HepG2 (cell line): ENCODE measurements at regions not wholly inside any gene's neighbourhood (a gene's known extent, or its start where the extent isn't known, plus 50 kb on each side); places are given as distances from the start of the nearest gene placed in this dataset.

ENCODE experiments used
- ATAC-seq: fragments of 200-7000 bp; cut with Tn5 transposase; 3 replicates; pipeline ENCODE4 v1.9.1; 2020; ENCODE audit warnings: mild to moderate bottlenecking, moderate library complexity
- BruUV-seq: library from RNA; stranded (reverse); fragments of 400-500 nt; replicated peaks from 2 replicates; lab custom pipeline; 2021; lab: Mats Ljungman, UMichigan
- CTCF ChIA-PET: fragments of 300-600 bp; formaldehyde crosslinking; extraction: SDS; loops from one replicate; lab custom pipeline; 2021; ENCODE audit warnings: low total read pairs, inconsistent platforms, low intra/inter-chr PET ratio; lab: Yijun Ruan, JAX
- POLR2A ChIA-PET: fragments of 350-600 bp; sonication (Branson Sonifier 250); formaldehyde crosslinking; loops from one replicate; lab custom pipeline; 2020; ENCODE audit warnings: antibody characterized with exemption, inconsistent platforms; lab: Yijun Ruan, JAX
- DNase-seq: peaks from one replicate; pipeline ENCODE4 v3.0.0-alpha.2; 2015; ENCODE audit warnings: low spot score
- FAIRE-seq: peaks from 3 replicates; lab custom pipeline; 2011; peaks lifted over from hg19 to GRCh38; lab: Jason Lieb, UNC
- H2AFZ ChIP-seq: one replicate; pipeline ENCODE4 v1.6.1; 2011; ENCODE audit warnings: low read length, inconsistent platforms
- H3K27ac ChIP-seq: fragments of 300-600 bp; 3 replicates; pipeline ENCODE4 v1.8.0; 2011; ENCODE audit warnings: mixed run types, mild to moderate bottlenecking, mixed read lengths, low read length, inconsistent platforms; ENCODE audit not compliant: insufficient read depth; ENCODE audit errors: extremely low read length
- H3K27me3 ChIP-seq, 2 experiments: fragments of 200-600 bp in 1 of 2; 2 replicates in 1 of 2; 3 replicates in 1 of 2; pipeline versions ENCODE4 v1.6.0 to v1.8.0; 2011; ENCODE audit warnings: low read length in 2 of 2, mild to moderate bottlenecking in 2 of 2, moderate library complexity in 2 of 2, inconsistent platforms in 1 of 2; ENCODE audit not compliant: insufficient read depth in 2 of 2, control insufficient read depth in 1 of 2
- H3K36me3 ChIP-seq, 2 experiments: fragments of 200-600 bp in 1 of 2; replicated peaks in 1 of 2; 2 replicates in 1 of 2; 3 replicates in 1 of 2; pipeline versions ENCODE4 v1.5.1 to v1.8.0; 2011; ENCODE audit warnings: low read length in 2 of 2, inconsistent platforms in 1 of 2; ENCODE audit not compliant: insufficient read depth in 2 of 2, control insufficient read depth in 1 of 2
- H3K4me1 ChIP-seq: 2 replicates; pipeline ENCODE4 v1.5.1; 2012; ENCODE audit warnings: low read length, inconsistent platforms; ENCODE audit not compliant: insufficient read depth
- H3K4me2 ChIP-seq: 2 replicates; pipeline ENCODE4 v1.6.0; 2011; ENCODE audit warnings: low read depth, low read length, inconsistent platforms
- H3K4me3 ChIP-seq, 3 experiments: fragments of 200-600 bp in 1 of 3; sonication (generic), shearing (Covaris generic) in 1 of 3; replicated peaks in 1 of 3; 2 replicates each; pipeline ENCODE4 v1.5.1; 2011 to 2016; ENCODE audit warnings: low read length in 3 of 3, inconsistent platforms in 2 of 3, low read depth in 2 of 3, mild to moderate bottlenecking in 2 of 3, control low read depth in 1 of 3, mixed read lengths in 1 of 3; ENCODE audit not compliant: insufficient read depth in 1 of 3
- H3K79me2 ChIP-seq: one replicate; pipeline ENCODE4 v1.6.1; 2011; ENCODE audit warnings: low read length, inconsistent platforms; ENCODE audit not compliant: insufficient read depth
- H3K9ac ChIP-seq: 2 replicates; pipeline ENCODE4 v1.6.0; 2011; ENCODE audit warnings: mild to moderate bottlenecking, low read depth, low read length, inconsistent platforms; ENCODE audit not compliant: insufficient read depth
- H3K9me3 ChIP-seq: 2 replicates; pipeline ENCODE4 v1.5.1; 2012; ENCODE audit warnings: mild to moderate bottlenecking, low read length
- H4K20me1 ChIP-seq: 2 replicates; pipeline ENCODE4 v1.6.0; 2011; ENCODE audit warnings: inconsistent platforms, mild to moderate bottlenecking, low read length, moderate library complexity; ENCODE audit not compliant: insufficient read depth
- FOXA1 ChIP-seq, 2 experiments: fragments of 450-650 bp in 1 of 2; sonication (generic) in 1 of 2; formaldehyde crosslinking in 1 of 2; IDR thresholded peaks; 2 replicates each; pipeline versions ENCODE4 v1.4.0 to v1.6.1; 2016 to 2020; ENCODE audit warnings: missing genetic modification reagents in 1 of 2
- RFX1 ChIP-seq: fragments of 450-650 bp; IDR thresholded peaks from 2 replicates; pipeline ENCODE4 v1.6.1; 2017
- ZFP90 ChIP-seq: sonication (generic); formaldehyde crosslinking; IDR thresholded peaks from 2 replicates; pipeline ENCODE4 v1.8.0; 2022; ENCODE audit warnings: missing genetic modification reagents, mild to moderate bottlenecking, inconsistent platforms, borderline replicate concordance
- ZMAT3 ChIP-seq: sonication (generic); formaldehyde crosslinking; conservative IDR thresholded peaks from 2 replicates; pipeline ENCODE4 v1.7.0; 2021; ENCODE audit warnings: missing genetic modification reagents
- ZNF605 ChIP-seq: sonication (generic); formaldehyde crosslinking; IDR thresholded peaks from 2 replicates; pipeline ENCODE4 v1.8.0; 2022; ENCODE audit warnings: mild to moderate bottlenecking, missing genetic modification reagents
- WGBS: methylation state at CpG from one replicate; pipeline ENCODE4 v1.1.6; 2017; ENCODE audit warnings: low lambda C conversion rate; 5-methylcytosine and 5-hydroxymethylcytosine counted together
- in situ Hi-C: cut with HindIII; loops from 2 replicates; pipeline ENCODE4 v1.10.0; 2017; ENCODE audit warnings: low pct_unique_long_range_greater_than_20kb; ENCODE audit not compliant: extremely low pct_ligation_motif_present
- intact Hi-C: fragments of 100-400 bp; cut with micrococcal nuclease; formaldehyde crosslinking; loops from one replicate; pipeline ENCODE4 v1.10.0; 2022; ENCODE audit not compliant: unreplicated experiment
- TF ChIP-seq, protein P1 (sequence below): IDR thresholded peaks from 2 replicates; pipeline ENCODE4 v1.6.1; 2016; ENCODE audit warnings: mild to moderate bottlenecking, missing biosample characterization, missing genetic modification reagents
- TF ChIP-seq, protein P2 (sequence below): sonication (generic); formaldehyde crosslinking; IDR thresholded peaks from 2 replicates; pipeline ENCODE4; 2020; ENCODE audit warnings: missing genetic modification reagents, mild to moderate bottlenecking, borderline replicate concordance
- TF ChIP-seq, protein P3 (sequence below), 2 experiments: sonication (generic) in 1 of 2; formaldehyde crosslinking in 1 of 2; IDR thresholded peaks; 2 replicates each; pipeline versions ENCODE4 v1.6.1 to v1.9.0; 2014 to 2022; ENCODE audit warnings: antibody characterized with exemption in 1 of 2, borderline replicate concordance in 1 of 2, inconsistent platforms in 1 of 2, low read depth in 1 of 2, missing genetic modification reagents in 1 of 2

DNA sequence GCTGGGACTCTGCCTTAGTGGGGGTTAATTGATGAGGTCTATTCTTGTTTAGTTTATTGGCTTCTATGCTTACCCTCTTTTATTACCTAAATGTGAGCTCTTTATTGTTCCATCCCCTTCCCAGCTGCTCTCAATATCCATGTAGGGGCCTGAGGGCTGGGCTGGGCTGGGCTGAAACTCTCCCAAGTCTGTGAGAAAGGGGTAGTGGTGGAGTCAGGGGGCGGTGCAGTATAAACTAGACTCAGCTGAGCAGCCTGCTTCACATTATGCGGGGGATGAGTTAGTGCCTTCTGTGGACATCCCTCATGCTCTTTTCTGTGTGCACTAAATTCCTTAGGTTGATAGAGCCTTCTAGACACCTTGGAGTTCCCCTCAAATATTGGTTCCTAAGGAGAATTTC, 451.8 kb upstream of the PTGER4 start:
- ChIA-PET POLR2A (no interaction called here), CTCF (no interaction called here)
- TF ChIP-seq FOXA1 (IDR thresholded peaks at IDR 0.05) (no peak), FOXA1 (CRISPR knock-in tag; IDR thresholded peaks at IDR 0.05) (no peak), RFX1 (no peak)
- TF ChIP-seq, protein P1, sequence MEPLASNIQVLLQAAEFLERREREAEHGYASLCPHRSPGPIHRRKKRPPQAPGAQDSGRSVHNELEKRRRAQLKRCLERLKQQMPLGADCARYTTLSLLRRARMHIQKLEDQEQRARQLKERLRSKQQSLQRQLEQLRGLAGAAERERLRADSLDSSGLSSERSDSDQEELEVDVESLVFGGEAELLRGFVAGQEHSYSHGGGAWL (CRISPR knock-in tag): no peak
- TF ChIP-seq, protein P2, sequence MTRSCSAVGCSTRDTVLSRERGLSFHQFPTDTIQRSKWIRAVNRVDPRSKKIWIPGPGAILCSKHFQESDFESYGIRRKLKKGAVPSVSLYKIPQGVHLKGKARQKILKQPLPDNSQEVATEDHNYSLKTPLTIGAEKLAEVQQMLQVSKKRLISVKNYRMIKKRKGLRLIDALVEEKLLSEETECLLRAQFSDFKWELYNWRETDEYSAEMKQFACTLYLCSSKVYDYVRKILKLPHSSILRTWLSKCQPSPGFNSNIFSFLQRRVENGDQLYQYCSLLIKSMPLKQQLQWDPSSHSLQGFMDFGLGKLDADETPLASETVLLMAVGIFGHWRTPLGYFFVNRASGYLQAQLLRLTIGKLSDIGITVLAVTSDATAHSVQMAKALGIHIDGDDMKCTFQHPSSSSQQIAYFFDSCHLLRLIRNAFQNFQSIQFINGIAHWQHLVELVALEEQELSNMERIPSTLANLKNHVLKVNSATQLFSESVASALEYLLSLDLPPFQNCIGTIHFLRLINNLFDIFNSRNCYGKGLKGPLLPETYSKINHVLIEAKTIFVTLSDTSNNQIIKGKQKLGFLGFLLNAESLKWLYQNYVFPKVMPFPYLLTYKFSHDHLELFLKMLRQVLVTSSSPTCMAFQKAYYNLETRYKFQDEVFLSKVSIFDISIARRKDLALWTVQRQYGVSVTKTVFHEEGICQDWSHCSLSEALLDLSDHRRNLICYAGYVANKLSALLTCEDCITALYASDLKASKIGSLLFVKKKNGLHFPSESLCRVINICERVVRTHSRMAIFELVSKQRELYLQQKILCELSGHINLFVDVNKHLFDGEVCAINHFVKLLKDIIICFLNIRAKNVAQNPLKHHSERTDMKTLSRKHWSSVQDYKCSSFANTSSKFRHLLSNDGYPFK (CRISPR knock-in tag): no peak
- Histone ChIP-seq H3K9me3 (peaks cover 7% of the 10 kb centered on the region; the same call in 1 of the 2 replicates), H3K9ac (no peak overlapping the region), H4K20me1 (no peaks in the 10 kb centered on the region), H3K4me1 (no peaks in the 10 kb centered on the region), H2AFZ (no peak overlapping the region), H3K27ac (no peak overlapping the region), H3K4me2 (no peak overlapping the region), H3K36me3 (no peaks in the 10 kb centered on the region), H3K27me3 (no peaks in the 10 kb centered on the region), H3K4me3 (no peak overlapping the region), H3K79me2 (no peaks in the 10 kb centered on the region)
- DNase-seq: no peak
- no peak for ATAC-seq
- in situ Hi-C loops (no loop called here), intact Hi-C loops (no loop called here)
- BruUV-seq: no TSS peak
- no peak for FAIRE-seq
- WGBS: 10% methylated on average over 1 of the region's 2 CpGs

DNA sequence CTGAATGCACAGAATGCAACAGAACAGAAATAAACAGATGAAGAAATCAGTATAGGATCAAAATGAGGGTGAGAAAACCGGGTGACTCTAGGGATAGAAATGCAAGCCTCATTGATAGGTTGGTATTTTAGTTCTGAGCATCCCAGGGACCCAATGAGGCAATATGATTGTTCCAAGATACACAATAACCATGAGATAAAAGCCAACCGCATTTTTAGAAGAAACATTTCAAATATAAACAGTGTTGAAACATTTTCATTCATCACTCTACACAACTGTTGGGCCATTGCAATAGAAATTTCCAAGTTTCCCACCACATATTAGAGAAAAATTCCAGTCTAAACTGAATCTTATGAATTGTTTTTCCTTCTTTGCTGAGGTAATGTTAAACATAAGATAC, 452.3 kb upstream of the PTGER4 start:
- H3K4me1 ChIP-seq: no peaks in the 10 kb centered on the region
- H3K36me3 ChIP-seq: no peaks in the 10 kb centered on the region
- H2AFZ ChIP-seq: no peak overlapping the region
- H4K20me1 ChIP-seq: no peaks in the 10 kb centered on the region
- BruUV-seq: no TSS peak
- POLR2A ChIA-PET: no interaction called here
- DNase-seq (no peak), FAIRE-seq (no peak), ATAC-seq (no peak)
- CTCF ChIA-PET: no interaction called here
- in situ Hi-C loops: no loop called here
- H3K27ac ChIP-seq: no peak overlapping the region
- no peak overlapping the region for H3K4me2 ChIP-seq
- no peaks in the 10 kb centered on the region for H3K79me2 ChIP-seq
- H3K9me3 ChIP-seq: peaks cover 7% of the 10 kb centered on the region; the same call in 1 of the 2 replicates
- intact Hi-C loops: no loop called here
- H3K4me3 ChIP-seq: no peak overlapping the region
- no peaks in the 10 kb centered on the region for H3K27me3 ChIP-seq
- 1% methylated on average over 2 of the region's 2 CpGs for WGBS
- no peak overlapping the region for H3K9ac ChIP-seq
- TF ChIP-seq ZMAT3 (CRISPR knock-in tag) (no peak), ZNF605 (CRISPR knock-in tag) (no peak), ZFP90 (CRISPR knock-in tag) (no peak)
- TF ChIP-seq, protein P3, sequence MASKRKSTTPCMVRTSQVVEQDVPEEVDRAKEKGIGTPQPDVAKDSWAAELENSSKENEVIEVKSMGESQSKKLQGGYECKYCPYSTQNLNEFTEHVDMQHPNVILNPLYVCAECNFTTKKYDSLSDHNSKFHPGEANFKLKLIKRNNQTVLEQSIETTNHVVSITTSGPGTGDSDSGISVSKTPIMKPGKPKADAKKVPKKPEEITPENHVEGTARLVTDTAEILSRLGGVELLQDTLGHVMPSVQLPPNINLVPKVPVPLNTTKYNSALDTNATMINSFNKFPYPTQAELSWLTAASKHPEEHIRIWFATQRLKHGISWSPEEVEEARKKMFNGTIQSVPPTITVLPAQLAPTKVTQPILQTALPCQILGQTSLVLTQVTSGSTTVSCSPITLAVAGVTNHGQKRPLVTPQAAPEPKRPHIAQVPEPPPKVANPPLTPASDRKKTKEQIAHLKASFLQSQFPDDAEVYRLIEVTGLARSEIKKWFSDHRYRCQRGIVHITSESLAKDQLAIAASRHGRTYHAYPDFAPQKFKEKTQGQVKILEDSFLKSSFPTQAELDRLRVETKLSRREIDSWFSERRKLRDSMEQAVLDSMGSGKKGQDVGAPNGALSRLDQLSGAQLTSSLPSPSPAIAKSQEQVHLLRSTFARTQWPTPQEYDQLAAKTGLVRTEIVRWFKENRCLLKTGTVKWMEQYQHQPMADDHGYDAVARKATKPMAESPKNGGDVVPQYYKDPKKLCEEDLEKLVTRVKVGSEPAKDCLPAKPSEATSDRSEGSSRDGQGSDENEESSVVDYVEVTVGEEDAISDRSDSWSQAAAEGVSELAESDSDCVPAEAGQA (IDR thresholded peaks at IDR 0.05; ENCODE audit: low read depth): no peak
- TF ChIP-seq, protein P3 (CRISPR knock-in tag; IDR thresholded peaks at IDR 0.05; ENCODE audit: borderline replicate concordance): no peak
